ENCODE measurements at regions not wholly inside any gene's neighbourhood (a gene's known extent, or its start where the extent isn't known, plus 50 kb on each side); places are given as distances from the start of the nearest gene placed in this dataset.

GRCh38 chr4:123484291-123484926, 87.8 kb downstream of the SPRY1 start:
- no peak for TF ChIP-seq CTCF (conservative IDR thresholded peaks at IDR 0.05 in 1 of 2, IDR thresholded peaks at IDR 0.05 in 1 of 2; ENCODE audit: extremely low read depth in 1 of 2, insufficient read depth in 1 of 2, low read depth in 1 of 2, low read length in 2 of 2)
- TF ChIP-seq EZH2 (IDR thresholded peaks at IDR 0.05; ENCODE audit: borderline replicate concordance, low read length) = no peak
